Neural progenitor cell (in vitro differentiated cells): ENCODE measurements at regions not wholly inside any gene's neighbourhood (a gene's known extent, or its start where the extent isn't known, plus 50 kb on each side); places are given as distances from the start of the nearest gene placed in this dataset.

Experiments
- CTCF ChIP-seq: fragments of 200-600 bp; sonication (generic); IDR thresholded peaks from 2 replicates; pipeline ENCODE4 v1.5.1; 2017; ENCODE audit warnings: antibody characterized with exemption, mild to moderate bottlenecking
- EZH2 ChIP-seq: fragments of 200-600 bp; sonication (generic); IDR thresholded peaks from 2 replicates; pipeline ENCODE4 v1.6.1; 2017; ENCODE audit warnings: antibody characterized with exemption, mild to moderate bottlenecking, moderate library complexity
- EZH2phosphoT487 ChIP-seq: fragments of 200-600 bp; sonication (generic); IDR thresholded peaks from 2 replicates; pipeline ENCODE4 v1.6.1; 2017; ENCODE audit warnings: antibody characterized with exemption

- TF ChIP-seq CTCF = no peak
- TF ChIP-seq EZH2 = no peak
- no peak for TF ChIP-seq EZH2phosphoT487
Observed at GRCh38 chr10:20976390-20976789, 79.3 kb upstream of the NEBL start.
